ENCODE measurements at regions not wholly inside any gene's neighbourhood (a gene's known extent, or its start where the extent isn't known, plus 50 kb on each side); places are given as distances from the start of the nearest gene placed in this dataset.

GRCh38 chr4:17164666-17165065, 266.2 kb upstream of the LDB2 start:
- Histone ChIP-seq H3K9me3 (replicated peaks in 1 of 2; ENCODE audit: control insufficient read depth in 1 of 2, insufficient read depth in 1 of 2, low read length in 2 of 2) (peaks cover 14 to 25% of the 10 kb centered on the region in 2 donors), H4K20me1 (ENCODE audit: insufficient read depth, low read length) (no peaks in the 10 kb centered on the region), H3K4me2 (replicated peaks; ENCODE audit: extremely low read depth, low read length, poor library complexity, severe bottlenecking) (no peak overlapping the region), H3K9ac (ENCODE audit: insufficient read depth, low read length, poor library complexity, severe bottlenecking) (no peak overlapping the region), H3K27me3 (ENCODE audit: control insufficient read depth in 2 of 2, insufficient read depth in 2 of 2, low read length in 2 of 2) (no peaks in the 10 kb centered on the region), H2AFZ (ENCODE audit: insufficient read depth, low read depth, low read length, poor library complexity, severe bottlenecking) (no peak overlapping the region), H3K36me3 (replicated peaks in 1 of 2; ENCODE audit: control insufficient read depth in 1 of 2, insufficient read depth in 2 of 2, low read length in 2 of 2) (no peaks in the 10 kb centered on the region), H3K79me2 (ENCODE audit: insufficient read depth, low read length) (no peaks in the 10 kb centered on the region), H3K4me1 (ENCODE audit: control insufficient read depth in 1 of 2, insufficient read depth in 2 of 2, low read length in 2 of 2) (no peaks in the 10 kb centered on the region), H3K4me3 (replicated peaks in 1 of 3; ENCODE audit: low read depth in 2 of 3, low read length in 3 of 3) (no peak overlapping the region), H3K27ac (ENCODE audit: low read depth in 1 of 2, low read length in 2 of 2) (no peak overlapping the region)
- 83% methylated on average over 1 of the region's 2 CpGs for WGBS (ENCODE audit: insufficient coverage)
- Mint-ChIP-seq H3K4me1 (no peaks in the 10 kb centered on the region), H3K27ac (no peak overlapping the region), H3K4me3 (no peak overlapping the region), H3K36me3 (no peaks in the 10 kb centered on the region), H3K27me3 (ENCODE audit: low read depth in 3 of 3) (peaks cover 0 to 2% (median 0%) of the 10 kb centered on the region in 3 donors), H3K9me3 (peaks cover 3 to 20% (median 15%) of the 10 kb centered on the region in 7 donors)
- TF ChIP-seq, protein P1, sequence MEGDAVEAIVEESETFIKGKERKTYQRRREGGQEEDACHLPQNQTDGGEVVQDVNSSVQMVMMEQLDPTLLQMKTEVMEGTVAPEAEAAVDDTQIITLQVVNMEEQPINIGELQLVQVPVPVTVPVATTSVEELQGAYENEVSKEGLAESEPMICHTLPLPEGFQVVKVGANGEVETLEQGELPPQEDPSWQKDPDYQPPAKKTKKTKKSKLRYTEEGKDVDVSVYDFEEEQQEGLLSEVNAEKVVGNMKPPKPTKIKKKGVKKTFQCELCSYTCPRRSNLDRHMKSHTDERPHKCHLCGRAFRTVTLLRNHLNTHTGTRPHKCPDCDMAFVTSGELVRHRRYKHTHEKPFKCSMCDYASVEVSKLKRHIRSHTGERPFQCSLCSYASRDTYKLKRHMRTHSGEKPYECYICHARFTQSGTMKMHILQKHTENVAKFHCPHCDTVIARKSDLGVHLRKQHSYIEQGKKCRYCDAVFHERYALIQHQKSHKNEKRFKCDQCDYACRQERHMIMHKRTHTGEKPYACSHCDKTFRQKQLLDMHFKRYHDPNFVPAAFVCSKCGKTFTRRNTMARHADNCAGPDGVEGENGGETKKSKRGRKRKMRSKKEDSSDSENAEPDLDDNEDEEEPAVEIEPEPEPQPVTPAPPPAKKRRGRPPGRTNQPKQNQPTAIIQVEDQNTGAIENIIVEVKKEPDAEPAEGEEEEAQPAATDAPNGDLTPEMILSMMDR (IDR thresholded peaks at IDR 0.05) = no peak
- intact Hi-C loops (cut with micrococcal nuclease) = no loop called here
- DNase-seq = no peak

DNA sequence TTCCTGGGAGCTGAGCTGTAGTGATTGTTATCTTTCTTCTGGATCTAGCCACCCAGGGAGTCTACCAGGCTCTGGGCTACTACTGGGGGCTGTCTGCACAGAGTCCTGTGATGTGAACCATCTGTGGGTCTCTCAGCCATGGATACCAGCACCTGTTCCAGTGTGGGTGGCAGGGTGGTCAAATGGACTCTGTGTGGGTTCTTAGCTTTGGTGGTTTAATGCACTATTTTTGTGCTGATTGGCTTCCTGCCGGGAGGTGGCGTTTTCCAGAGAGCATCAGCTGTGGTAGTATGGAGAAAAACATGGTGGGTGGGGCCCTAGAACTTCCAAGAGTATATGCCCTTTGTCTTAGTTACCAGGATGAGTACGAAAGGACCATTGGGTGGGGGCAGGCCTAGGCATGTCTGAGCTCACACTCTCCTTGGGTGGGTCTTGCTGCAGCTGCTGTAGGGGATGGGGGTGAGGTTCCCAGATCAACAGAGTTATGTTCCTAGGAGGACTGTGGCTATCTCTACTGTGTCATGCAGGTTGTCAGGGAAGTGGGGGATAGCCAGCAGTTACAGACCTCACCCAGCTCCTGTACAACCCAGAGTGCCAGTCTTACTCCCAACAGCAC, 264.8 kb upstream of the LDB2 start:
- H4K20me1 ChIP-seq (ENCODE audit: insufficient read depth, low read length) = no peaks in the 10 kb centered on the region
- no peak overlapping the region for H3K9ac ChIP-seq (ENCODE audit: insufficient read depth, low read length, poor library complexity, severe bottlenecking)
- no peaks in the 10 kb centered on the region for H3K36me3 Mint-ChIP-seq
- H3K36me3 ChIP-seq (replicated peaks in 1 of 2; ENCODE audit: control insufficient read depth in 1 of 2, insufficient read depth in 2 of 2, low read length in 2 of 2) = no peaks in the 10 kb centered on the region
- H3K4me1 ChIP-seq (ENCODE audit: control insufficient read depth in 1 of 2, insufficient read depth in 2 of 2, low read length in 2 of 2) = no peaks in the 10 kb centered on the region
- no peak overlapping the region for H3K4me3 ChIP-seq (replicated peaks in 1 of 3; ENCODE audit: low read depth in 2 of 3, low read length in 3 of 3)
- H3K27me3 ChIP-seq (ENCODE audit: control insufficient read depth in 2 of 2, insufficient read depth in 2 of 2, low read length in 2 of 2) = no peaks in the 10 kb centered on the region
- intact Hi-C loops (cut with micrococcal nuclease) = no loop called here
- no peak overlapping the region for H3K4me3 Mint-ChIP-seq
- H3K4me1 Mint-ChIP-seq = no peaks in the 10 kb centered on the region
- H2AFZ ChIP-seq (ENCODE audit: insufficient read depth, low read depth, low read length, poor library complexity, severe bottlenecking) = no peak overlapping the region
- peaks cover 0 to 2% (median 0%) of the 10 kb centered on the region in 3 donors for H3K27me3 Mint-ChIP-seq (ENCODE audit: low read depth in 3 of 3)
- WGBS (ENCODE audit: insufficient coverage) = 70% methylated on average over 3 of the region's 3 CpGs
- H3K4me2 ChIP-seq (replicated peaks; ENCODE audit: extremely low read depth, low read length, poor library complexity, severe bottlenecking) = no peak overlapping the region
- peaks cover 3 to 20% (median 15%) of the 10 kb centered on the region in 7 donors for H3K9me3 Mint-ChIP-seq
- TF ChIP-seq, protein P1 (IDR thresholded peaks at IDR 0.05) = no peak
- H3K27ac Mint-ChIP-seq = no peak overlapping the region
- no peak for DNase-seq
- no peaks in the 10 kb centered on the region for H3K79me2 ChIP-seq (ENCODE audit: insufficient read depth, low read length)
- H3K27ac ChIP-seq (ENCODE audit: low read depth in 1 of 2, low read length in 2 of 2) = no peak overlapping the region
- peaks cover 14 to 25% of the 10 kb centered on the region in 2 donors for H3K9me3 ChIP-seq (replicated peaks in 1 of 2; ENCODE audit: control insufficient read depth in 1 of 2, insufficient read depth in 1 of 2, low read length in 2 of 2)
